Gastroesophageal sphincter (tissue), 4 donors: ENCODE measurements at regions not wholly inside any gene's neighbourhood (a gene's known extent, or its start where the extent isn't known, plus 50 kb on each side); places are given as distances from the start of the nearest gene placed in this dataset.

Source experiments
- ATAC-seq: fragments of 150-250 bp; one replicate; pipeline ENCODE4 v1.9.1; 2016; ENCODE audit warnings: mild to moderate bottlenecking, moderate library complexity
- H3K27ac ChIP-seq, 4 donors: fragments of 200-600 bp; sonication (generic) in 3 of 4; 1 replicate in 3 of 4; 2 replicates in 1 of 4; pipeline ENCODE4 v1.5.1; 2016 to 2019
- H3K27me3 ChIP-seq: fragments of 200-600 bp; sonication (generic); one replicate; pipeline ENCODE4 v1.5.1; 2019
- H3K36me3 ChIP-seq, 2 donors: fragments of 200-600 bp; sonication (generic); one replicate each; pipeline ENCODE4 v1.5.1; 2019; ENCODE audit warnings: control low read depth in 1 of 2
- H3K4me1 ChIP-seq, 3 donors: fragments of 200-600 bp; sonication (generic); 1 replicate in 2 of 3; 2 replicates in 1 of 3; pipeline ENCODE4 v1.5.1; 2016 to 2019; ENCODE audit warnings: control low read depth in 2 of 3
- H3K4me3 ChIP-seq, 2 donors: fragments of 200-600 bp; sonication (generic); one replicate each; pipeline ENCODE4 v1.5.1; 2019; ENCODE audit warnings: mild to moderate bottlenecking in 1 of 2, moderate library complexity in 1 of 2
- H3K9me3 ChIP-seq, 3 donors: fragments of 200-600 bp; sonication (generic); one replicate each; pipeline ENCODE4 v1.5.1; 2017 to 2019; ENCODE audit warnings: control low read depth in 2 of 3
- CTCF ChIP-seq, 4 experiments: fragments of 200-600 bp in 2 of 4; fragments of 450-650 bp in 2 of 4; sonication (generic) in 1 of 4; IDR thresholded peaks; one replicate each; pipeline ENCODE4 v1.5.1; 2017 to 2019; ENCODE audit warnings: antibody characterized with exemption in 4 of 4, mild to moderate bottlenecking in 2 of 4, moderate library complexity in 2 of 4
- EP300 ChIP-seq: sonication (generic); formaldehyde crosslinking; IDR thresholded peaks from one replicate; pipeline ENCODE4 v1.6.1; 2017; ENCODE audit warnings: antibody characterized with exemption, mild to moderate bottlenecking
- POLR2A ChIP-seq, 2 donors: fragments of 450-650 bp; IDR thresholded peaks; one replicate each; pipeline ENCODE4 v1.6.1; 2017; ENCODE audit warnings: antibody characterized with exemption in 2 of 2, mild to moderate bottlenecking in 2 of 2, moderate library complexity in 1 of 2
- POLR2AphosphoS5 ChIP-seq: sonication (generic); formaldehyde crosslinking; IDR thresholded peaks from one replicate; pipeline ENCODE4 v1.6.1; 2017; ENCODE audit warnings: antibody characterized with exemption
- WGBS, 2 donors: methylation state at CpG; one replicate each; pipeline ENCODE4 v1.1.5; 2018; ENCODE audit warnings: low coverage in 1 of 2; 5-methylcytosine and 5-hydroxymethylcytosine counted together

- 61 to 66% methylated on average over 2 of the region's 2 CpGs for WGBS, 2 donors
- no peak overlapping the region for H3K4me3 ChIP-seq
- H3K4me1 ChIP-seq, result no peaks in the 10 kb centered on the region
- no peaks in the 10 kb centered on the region for H3K27me3 ChIP-seq
- no peak overlapping the region for H3K27ac ChIP-seq
- TF ChIP-seq CTCF (IDR thresholded peaks at IDR 0.05), result no peak
- no peak for TF ChIP-seq POLR2AphosphoS5
- no peak for TF ChIP-seq EP300
- no peak for TF ChIP-seq POLR2A (IDR thresholded peaks at IDR 0.05)
- H3K36me3 ChIP-seq, result no peaks in the 10 kb centered on the region
- no peak for ATAC-seq
- H3K9me3 ChIP-seq, result peaks cover 0 to 4% (median 0%) of the 10 kb centered on the region in 3 donors
Measured at GRCh38 chr6:90952176-90952575, 365.3 kb upstream of the MAP3K7 start.

- Histone ChIP-seq H3K4me3 (no peak overlapping the region), H3K27ac (no peak overlapping the region), H3K27me3 (no peaks in the 10 kb centered on the region), H3K36me3 (no peaks in the 10 kb centered on the region), H3K9me3 (no peaks in the 10 kb centered on the region), H3K4me1 (no peaks in the 10 kb centered on the region)
- ATAC-seq, result no peak
- whole genome bisulfite sequencing, 2 donors, result no CpG with 5 or more reads among the region's 9 CpGs
- no peak for TF ChIP-seq POLR2AphosphoS5
- TF ChIP-seq POLR2A (IDR thresholded peaks at IDR 0.05), result no peak
- TF ChIP-seq CTCF (IDR thresholded peaks at IDR 0.05), result no peak
- no peak for TF ChIP-seq EP300
Measured at GRCh38 chr6:90948540-90948939, 361.7 kb upstream of the MAP3K7 start.

GRCh38 chr6:90947184-90948064 is 360.6 kb upstream of the MAP3K7 start:
- WGBS, 2 donors, result 100% methylated on average over 1 of the region's 29 CpGs; no CpG with 5 or more reads in 1 of the 2 donors
- TF ChIP-seq EP300 (no peak), CTCF (IDR thresholded peaks at IDR 0.05) (no peak), POLR2AphosphoS5 (no peak), POLR2A (IDR thresholded peaks at IDR 0.05) (no peak)
- Histone ChIP-seq H3K27me3 (no peaks in the 10 kb centered on the region), H3K27ac (no peak overlapping the region), H3K36me3 (no peaks in the 10 kb centered on the region), H3K4me1 (no peaks in the 10 kb centered on the region), H3K4me3 (no peak overlapping the region), H3K9me3 (no peaks in the 10 kb centered on the region)
- peak; percentile 42 for ATAC-seq

DNA sequence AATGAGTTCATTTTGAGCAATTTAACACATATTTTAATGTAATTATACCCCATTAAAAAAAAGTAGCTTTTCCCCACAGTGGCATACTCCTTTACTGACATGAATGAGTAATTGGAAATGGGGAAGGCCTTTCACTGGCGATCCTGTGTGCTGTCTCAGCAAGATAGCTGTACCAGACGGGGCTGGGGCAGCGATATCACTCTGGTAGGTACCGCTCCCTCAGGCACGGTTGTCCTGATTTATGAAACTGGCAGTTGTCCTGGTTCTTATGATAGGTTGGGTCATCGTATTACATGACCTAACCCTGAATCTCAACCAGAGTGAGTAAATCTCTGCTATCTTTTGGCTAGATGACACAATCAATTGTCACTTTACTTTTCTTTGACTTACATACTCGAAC is 355.0 kb upstream of the MAP3K7 start:
- Histone ChIP-seq H3K9me3 (no peaks in the 10 kb centered on the region), H3K36me3 (no peaks in the 10 kb centered on the region), H3K4me1 (no peaks in the 10 kb centered on the region), H3K4me3 (no peak overlapping the region), H3K27ac (no peak overlapping the region), H3K27me3 (no peaks in the 10 kb centered on the region)
- no peak for ATAC-seq
- TF ChIP-seq CTCF (IDR thresholded peaks at IDR 0.05) (no peak), POLR2A (IDR thresholded peaks at IDR 0.05) (no peak), EP300 (no peak), POLR2AphosphoS5 (no peak)
- 86 to 88% methylated on average over 6 to 7 of the region's 7 CpGs for WGBS, 2 donors
